HG03139 (cell line): ENCODE measurements at regions not wholly inside any gene's neighbourhood (a gene's known extent, or its start where the extent isn't known, plus 50 kb on each side); places are given as distances from the start of the nearest gene placed in this dataset.
"Not testable (repeated sequence)": the region's sequence is repeated elsewhere in the genome, so short reads cannot be mapped to it uniquely, and the experiment has no call there.

Source experiments
- ATAC-seq: cut with Tn5 transposase; IDR thresholded peaks from one replicate; pipeline ENCODE4 v1.9.1; 2021; ENCODE audit not compliant: unreplicated experiment

- no peak for ATAC-seq
Measured at GRCh38 chr9:88916894-88917293, 74.4 kb upstream of the S1PR3 start.

DNA sequence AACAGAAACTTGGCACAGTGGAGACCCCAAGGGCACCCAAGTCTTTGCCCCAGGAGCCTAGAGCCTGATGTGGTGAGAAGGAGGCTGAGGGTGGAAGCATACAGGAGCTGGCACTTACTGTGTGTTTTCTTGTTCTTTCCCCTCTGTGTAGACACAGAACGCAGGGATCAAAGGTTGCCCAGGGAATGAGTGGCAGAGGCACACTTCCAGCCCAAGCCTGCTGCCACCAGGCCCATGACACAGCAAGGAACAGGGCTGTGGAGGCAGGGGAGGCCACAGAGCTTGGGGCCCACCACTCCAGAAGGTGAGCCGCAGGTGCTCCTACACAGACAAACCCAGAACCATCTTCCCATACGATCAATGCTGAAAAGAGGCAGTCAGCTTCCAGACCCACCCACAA, 73.9 kb upstream of the S1PR3 start:
- ATAC-seq = no peak

- not testable (repeated sequence) for ATAC-seq
Measured at GRCh38 chr9:88918537-88918936, 72.7 kb upstream of the S1PR3 start.

DNA sequence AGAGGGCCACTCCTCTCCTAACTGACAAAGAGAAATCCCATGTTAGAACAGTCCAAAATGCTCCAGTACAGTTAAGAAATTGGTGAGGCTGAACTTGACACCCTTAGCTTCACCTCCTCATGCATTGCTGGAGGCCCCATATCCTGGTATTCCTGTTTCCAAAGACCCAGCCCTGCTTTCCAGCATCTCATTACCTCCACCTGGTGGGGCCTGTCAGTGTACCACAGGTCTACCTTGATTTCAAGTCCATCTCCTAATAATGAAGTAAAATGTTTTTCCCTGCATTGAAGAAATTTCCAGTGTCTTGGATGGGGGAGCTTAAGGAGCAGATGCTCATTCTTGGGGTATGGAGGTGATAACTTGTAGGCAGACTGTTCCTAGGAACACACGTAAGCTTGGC, 70.6 kb upstream of the S1PR3 start:
- no peak for ATAC-seq

DNA sequence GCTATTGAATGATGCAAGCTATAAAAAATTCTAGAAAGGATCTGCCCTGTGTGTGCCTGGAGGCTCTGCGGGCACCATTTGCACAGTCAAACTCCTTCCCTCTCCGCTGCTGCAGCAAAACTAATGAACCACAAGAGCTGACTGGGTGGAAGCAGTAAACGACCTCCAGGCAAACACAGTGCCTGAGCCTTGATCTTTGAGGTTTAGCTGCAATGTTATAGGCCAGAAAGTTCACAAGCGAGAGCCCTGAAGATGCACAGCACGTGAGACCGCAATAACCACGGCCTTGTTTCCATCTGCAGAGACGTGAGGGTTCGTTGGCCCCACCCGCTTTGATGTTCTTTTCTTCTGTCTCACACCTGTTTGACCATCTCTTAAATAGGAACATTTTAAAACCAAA, 69.2 kb upstream of the S1PR3 start:
- peak; percentile 62 for ATAC-seq

DNA sequence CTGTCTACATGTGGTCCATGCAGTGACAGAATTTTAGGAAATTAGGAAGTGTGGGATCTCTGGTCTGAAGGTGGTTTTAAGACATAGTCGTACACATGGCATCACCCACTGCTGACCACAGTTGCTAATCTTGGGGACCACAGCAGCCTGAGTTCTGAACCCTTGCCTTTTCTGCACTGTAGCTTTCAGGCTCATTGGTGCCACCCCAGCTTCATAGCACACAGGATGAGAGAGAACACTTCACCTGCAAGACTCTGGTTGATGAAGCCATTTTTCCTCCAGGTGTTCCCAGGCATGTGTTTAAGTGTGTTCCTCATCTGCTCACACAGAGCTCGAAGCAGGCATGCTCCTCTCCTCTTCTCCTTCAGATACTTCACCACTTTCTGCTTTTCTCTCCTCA, 68.2 kb upstream of the S1PR3 start:
- ATAC-seq = no peak

GRCh38 chr9:88923653-88924288, 67.5 kb upstream of the S1PR3 start:
- ATAC-seq = no peak

DNA sequence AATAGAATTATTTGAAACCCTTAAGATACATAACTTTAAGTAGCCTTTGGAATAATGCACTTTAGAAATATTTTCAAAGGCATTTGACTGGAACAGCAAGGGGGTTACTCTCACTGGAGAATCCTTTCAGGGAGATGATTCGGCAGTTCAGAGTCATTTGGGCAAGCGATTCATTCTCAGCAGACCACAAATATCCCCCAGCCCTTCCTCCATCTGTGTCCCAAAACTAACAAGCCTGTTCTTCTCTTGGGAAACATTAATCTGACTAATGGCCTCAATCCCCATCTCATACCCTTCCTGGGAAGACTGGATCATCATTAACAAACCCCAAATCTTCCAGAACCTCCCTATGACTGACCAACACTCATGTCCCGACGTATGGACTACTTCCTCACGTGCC, 65.8 kb upstream of the S1PR3 start:
- ATAC-seq = no peak

GRCh38 chr9:88926781-88927505, 64.3 kb upstream of the S1PR3 start:
- ATAC-seq = no peak

DNA sequence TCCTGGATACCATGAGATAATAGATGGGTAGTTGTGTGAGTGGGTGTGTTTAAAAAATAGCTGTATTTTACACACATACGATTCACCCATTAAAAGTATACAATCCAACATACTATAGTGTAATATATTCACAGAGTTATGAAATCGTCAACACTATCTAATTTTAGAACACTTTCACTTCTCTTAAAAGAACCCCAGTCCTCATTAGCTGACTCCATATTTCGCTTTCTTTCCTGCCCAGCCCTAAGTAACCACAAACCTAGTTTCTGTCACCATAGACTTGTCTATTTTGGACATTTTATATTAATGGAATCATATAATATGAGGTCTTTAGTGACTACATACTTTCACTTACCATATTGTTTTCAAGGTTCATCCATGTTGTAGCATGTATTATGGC, 63.8 kb upstream of the S1PR3 start:
- no peak for ATAC-seq

GRCh38 chr9:88930716-88931115, 60.6 kb upstream of the S1PR3 start:
- no peak for ATAC-seq

DNA sequence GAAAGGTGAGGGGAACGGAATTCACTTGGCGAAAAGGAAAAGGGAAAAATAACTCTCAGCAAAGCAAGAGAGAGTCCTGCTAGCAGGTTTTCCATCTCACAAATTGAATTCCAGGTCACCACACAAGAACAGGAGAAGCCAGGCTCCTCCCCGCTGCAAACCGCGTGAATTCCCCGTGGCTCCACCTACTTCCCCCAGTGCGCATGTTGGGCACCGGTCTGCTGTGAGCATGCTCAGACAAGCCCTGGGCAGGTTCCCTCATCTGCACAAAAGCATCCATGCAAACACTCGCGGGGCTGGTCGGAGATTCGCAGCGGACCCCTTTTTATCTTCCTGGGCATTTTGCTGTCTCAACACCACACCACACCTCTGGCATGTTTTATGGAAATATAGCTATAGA, 58.5 kb upstream of the S1PR3 start:
- ATAC-seq = no peak

DNA sequence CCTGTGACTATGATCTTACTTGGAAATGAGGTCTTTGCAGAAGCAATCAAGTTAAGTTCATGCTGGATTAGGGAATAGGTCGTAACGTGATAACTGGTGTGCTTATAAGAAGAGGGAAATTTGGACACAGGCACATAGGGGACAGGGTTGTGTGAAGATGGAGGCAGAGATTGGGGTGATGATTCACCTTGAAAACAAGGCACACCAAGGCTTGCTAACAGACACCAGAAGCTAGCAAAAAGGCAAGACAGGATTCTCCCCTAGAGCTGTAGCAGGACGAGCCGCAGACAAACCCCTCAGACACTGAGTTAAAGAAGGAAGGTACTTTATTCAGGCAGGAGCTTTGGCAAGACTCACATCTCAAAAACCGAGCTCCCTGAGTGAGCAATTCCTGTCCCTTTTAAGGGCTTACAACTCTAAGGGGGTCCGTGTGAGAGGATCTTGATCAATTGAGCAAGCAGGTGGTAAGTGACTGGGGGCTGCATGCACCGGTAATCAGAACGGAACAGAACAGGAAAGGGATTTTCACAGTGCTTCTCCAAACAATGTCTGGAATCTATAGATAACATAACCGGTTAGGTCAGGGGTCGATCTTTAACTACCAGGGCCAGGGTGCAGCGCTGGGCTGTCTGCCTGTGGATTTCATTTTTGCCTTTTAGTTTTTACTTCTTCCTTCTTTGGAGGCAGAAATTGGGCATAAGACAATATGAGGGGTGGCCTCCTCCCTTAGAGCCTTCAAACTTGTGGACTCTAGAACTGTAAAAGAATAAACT, 57.5 kb upstream of the S1PR3 start:
- no peak for ATAC-seq

- no peak for ATAC-seq
Measured at GRCh38 chr9:88934876-88935535, 56.3 kb upstream of the S1PR3 start.

GRCh38 chr9:88936132-88936531, 55.1 kb upstream of the S1PR3 start:
- no peak for ATAC-seq

DNA sequence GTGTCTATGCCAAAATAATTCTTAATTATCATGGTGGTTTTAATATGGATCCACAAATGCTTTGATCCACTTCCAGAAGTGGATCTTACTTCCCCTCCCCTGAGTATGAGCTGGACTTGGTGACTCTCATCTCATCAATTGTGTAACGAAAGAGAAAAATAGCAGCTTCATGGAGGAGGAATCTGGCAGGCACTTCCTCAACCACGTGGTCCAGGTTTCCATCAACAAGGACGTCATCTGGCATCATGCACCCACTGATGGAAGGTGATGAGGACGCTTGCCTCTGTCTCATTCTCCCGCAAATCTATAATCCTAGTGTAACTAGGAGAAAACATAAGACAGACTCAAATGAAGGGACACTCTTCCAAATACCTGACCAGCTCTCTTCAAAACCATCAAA, 54.6 kb upstream of the S1PR3 start:
- ATAC-seq = no peak

DNA sequence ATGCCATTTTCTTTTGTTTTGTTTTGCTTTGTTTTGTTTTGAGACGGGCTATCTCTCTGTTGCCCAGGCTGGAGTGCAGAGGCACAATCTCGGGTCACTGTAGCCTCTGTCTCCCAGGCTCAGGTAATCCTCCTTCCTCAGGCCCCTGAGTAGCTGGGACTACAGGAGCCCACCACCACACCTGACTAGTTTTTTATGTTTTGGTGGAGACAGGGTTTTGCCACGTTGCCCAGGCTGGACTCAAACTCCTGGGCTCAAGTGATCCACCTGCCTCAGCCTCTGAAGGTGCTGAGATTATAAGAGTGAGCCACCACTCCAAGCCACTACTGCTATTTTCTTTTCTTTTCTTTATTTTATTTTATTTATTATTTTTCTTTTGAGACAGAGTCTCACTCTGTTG, 54.0 kb upstream of the S1PR3 start:
- ATAC-seq = no peak

DNA sequence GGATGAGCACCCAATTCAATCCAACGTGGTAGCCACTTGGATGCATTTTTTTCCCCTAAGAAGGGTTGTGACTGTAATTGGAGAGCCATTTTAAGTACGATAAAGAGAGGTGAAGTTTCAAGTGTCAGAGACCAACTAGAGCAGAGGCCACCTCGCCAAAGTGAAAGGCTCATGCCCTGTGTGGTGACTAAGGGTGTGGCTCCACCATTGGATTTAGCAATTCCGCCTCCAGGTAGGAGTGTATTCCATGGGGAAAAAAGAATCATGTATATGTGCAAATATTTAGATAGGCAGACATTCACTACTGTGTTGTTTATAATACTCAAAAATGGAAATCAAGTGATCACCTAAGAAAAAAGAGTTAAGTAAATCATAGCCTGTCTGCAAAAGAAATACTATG, 53.1 kb upstream of the S1PR3 start:
- ATAC-seq = no peak
